H1 (cell line): ENCODE measurements at regions not wholly inside any gene's neighbourhood (a gene's known extent, or its start where the extent isn't known, plus 50 kb on each side); places are given as distances from the start of the nearest gene placed in this dataset.

ENCODE experiments used
- CTCF ChIA-PET: fragments of 300-600 bp; sonication (Branson Sonifier 250); formaldehyde crosslinking; loops from one replicate; lab custom pipeline; 2021; ENCODE audit not compliant: partially characterized antibody; lab: Charles Lee
- POLR2A ChIA-PET: fragments of 300-600 bp; sonication (Branson Sonifier 250); formaldehyde crosslinking; loops from one replicate; lab custom pipeline; 2021; ENCODE audit warnings: inconsistent platforms; ENCODE audit not compliant: partially characterized antibody; lab: Charles Lee
- DNase-seq, 2 experiments: peaks; one replicate each; pipeline versions ENCODE4 v3.0.0 to v3.0.0-alpha.2; 2010 to 2022; ENCODE audit warnings: low spot score in 2 of 2, low read depth in 1 of 2, mixed read lengths in 1 of 2
- FAIRE-seq: peaks from 2 replicates; lab custom pipeline; 2011; peaks lifted over from hg19 to GRCh38; lab: Jason Lieb, UNC
- H2AFZ ChIP-seq: 2 replicates; pipeline ENCODE4 v1.8.1; 2012; ENCODE audit warnings: low read length, inconsistent platforms
- H2AK5ac ChIP-seq: 2 replicates; pipeline ENCODE4 v1.6.1; 2013; ENCODE audit warnings: low read depth, low read length
- H2BK120ac ChIP-seq: replicated peaks from 2 replicates; pipeline ENCODE3; 2013; ENCODE audit warnings: low read depth, low read length, inconsistent platforms
- H2BK12ac ChIP-seq: 2 replicates; pipeline ENCODE4 v1.6.1; 2013; ENCODE audit warnings: low read depth, low read length
- H2BK15ac ChIP-seq: 2 replicates; pipeline ENCODE4 v1.6.1; 2013; ENCODE audit warnings: low read length
- H2BK20ac ChIP-seq: 2 replicates; pipeline ENCODE4 v1.6.1; 2013; ENCODE audit warnings: low read length
- H2BK5ac ChIP-seq: 2 replicates; pipeline ENCODE4 v1.6.1; 2013; ENCODE audit warnings: low read depth, low read length
- H3K14ac ChIP-seq: 2 replicates; pipeline ENCODE4 v1.6.1; 2013; ENCODE audit warnings: inconsistent platforms; ENCODE audit not compliant: insufficient read length
- H3K18ac ChIP-seq: 2 replicates; pipeline ENCODE4 v1.6.1; 2013; ENCODE audit warnings: low read length; ENCODE audit errors: extremely low read depth
- H3K23ac ChIP-seq: 2 replicates; pipeline ENCODE4 v1.6.1; 2013; ENCODE audit warnings: inconsistent platforms; ENCODE audit not compliant: insufficient read length
- H3K23me2 ChIP-seq: 2 replicates; pipeline ENCODE4 v1.6.1; 2013; ENCODE audit warnings: low read depth, low read length
- H3K27ac ChIP-seq: 2 replicates; pipeline ENCODE4 v1.6.1; 2011; ENCODE audit warnings: low read depth, low read length, inconsistent platforms
- H3K27me3 ChIP-seq, 4 experiments: replicated peaks in 1 of 4; 1 replicate in 1 of 4; 2 replicates in 3 of 4; pipeline versions ENCODE4 v1.6.1 to v1.8.1; 2011 to 2013; ENCODE audit warnings: low read length in 3 of 4, mild to moderate bottlenecking in 3 of 4, inconsistent platforms in 2 of 4, mixed read lengths in 2 of 4, moderate library complexity in 1 of 4; ENCODE audit not compliant: control insufficient read depth in 3 of 4, insufficient read depth in 3 of 4; ENCODE audit errors: extremely low read depth in 1 of 4
- H3K36me3 ChIP-seq, 4 experiments: 2 replicates each; pipeline versions ENCODE4 v1.6.1 to v1.8.1; 2011 to 2013; ENCODE audit warnings: mild to moderate bottlenecking in 4 of 4, low read length in 3 of 4, moderate library complexity in 2 of 4, control low read depth in 1 of 4, inconsistent platforms in 1 of 4; ENCODE audit not compliant: insufficient read depth in 4 of 4, control insufficient read depth in 2 of 4
- H3K4ac ChIP-seq: replicated peaks from 2 replicates; pipeline ENCODE3; 2013; ENCODE audit warnings: low read length, low read depth, mixed read lengths, inconsistent platforms; ENCODE audit not compliant: insufficient read length
- H3K4me1 ChIP-seq, 4 experiments: replicated peaks in 1 of 4; 1 replicate in 1 of 4; 2 replicates in 3 of 4; pipeline versions ENCODE4 v1.6.1 to v1.8.1; 2011 to 2013; ENCODE audit warnings: low read length in 3 of 4, inconsistent platforms in 2 of 4, mixed read lengths in 1 of 4; ENCODE audit not compliant: insufficient read depth in 4 of 4, control insufficient read depth in 3 of 4
- H3K4me2 ChIP-seq, 2 experiments: 2 replicates each; pipeline versions ENCODE4 v1.6.1 to v1.8.1; 2011 to 2013; ENCODE audit warnings: low read depth in 2 of 2, low read length in 2 of 2, control low read depth in 1 of 2, inconsistent platforms in 1 of 2, mild to moderate bottlenecking in 1 of 2; ENCODE audit not compliant: insufficient read depth in 1 of 2
- H3K4me3 ChIP-seq, 4 experiments: fragments of 200-600, 300-600 bp in 1 of 4; sonication (generic), shearing (Covaris generic), sonication (Bioruptor Twin) in 1 of 4; 2 replicates each; pipeline versions ENCODE4 v1.5.1 to v1.8.1; 2011 to 2016; ENCODE audit warnings: low read length in 4 of 4, low read depth in 3 of 4, control low read depth in 2 of 4, inconsistent platforms in 2 of 4, mild to moderate bottlenecking in 2 of 4, mixed read lengths in 1 of 4, moderate library complexity in 1 of 4; ENCODE audit not compliant: insufficient read depth in 2 of 4; ENCODE audit errors: extremely low read depth in 1 of 4
- H3K56ac ChIP-seq: replicated peaks from 2 replicates; pipeline ENCODE3; 2013; ENCODE audit warnings: low read depth, mild to moderate bottlenecking, mixed read lengths, low read length, inconsistent platforms; ENCODE audit not compliant: insufficient read length
- H3K79me1 ChIP-seq: 2 replicates; pipeline ENCODE4 v1.6.1; 2013; ENCODE audit warnings: low read depth, low read length, control low read depth
- H3K79me2 ChIP-seq, 2 experiments: 2 replicates each; pipeline versions ENCODE4 v1.6.1 to v1.8.1; 2012 to 2013; ENCODE audit warnings: low read length in 2 of 2, mild to moderate bottlenecking in 2 of 2, inconsistent platforms in 1 of 2; ENCODE audit not compliant: insufficient read depth in 2 of 2, control insufficient read depth in 1 of 2
- H3K9ac ChIP-seq, 4 experiments: replicated peaks in 1 of 4; 1 replicate in 1 of 4; 2 replicates in 3 of 4; pipeline versions ENCODE4 v1.6.1 to v1.8.1; 2011 to 2013; ENCODE audit warnings: low read depth in 3 of 4, low read length in 3 of 4, control low read depth in 2 of 4, mild to moderate bottlenecking in 2 of 4, moderate library complexity in 2 of 4, inconsistent platforms in 1 of 4; ENCODE audit errors: extremely low read depth in 1 of 4
- H3K9me3 ChIP-seq, 2 experiments: 2 replicates each; pipeline versions ENCODE4 v1.6.1 to v1.8.1; 2012 to 2013; ENCODE audit warnings: mild to moderate bottlenecking in 2 of 2, moderate library complexity in 2 of 2, control low read depth in 1 of 2, inconsistent platforms in 1 of 2, low read depth in 1 of 2, low read length in 1 of 2, mixed read lengths in 1 of 2; ENCODE audit not compliant: insufficient read depth in 2 of 2
- H4K20me1 ChIP-seq, 2 experiments: replicated peaks in 1 of 2; 2 replicates each; pipeline versions ENCODE3 to v1.8.1; 2011 to 2013; ENCODE audit warnings: inconsistent platforms in 2 of 2, low read length in 2 of 2, mild to moderate bottlenecking in 1 of 2; ENCODE audit not compliant: insufficient read depth in 2 of 2, control insufficient read depth in 1 of 2
- H4K5ac ChIP-seq: 2 replicates; pipeline ENCODE4 v1.6.1; 2013; ENCODE audit warnings: low read length, low read depth, mixed read lengths, inconsistent platforms; ENCODE audit not compliant: insufficient read length
- H4K8ac ChIP-seq: 2 replicates; pipeline ENCODE4 v1.8.0; 2013; ENCODE audit warnings: mild to moderate bottlenecking, moderate library complexity, low read length, inconsistent platforms; ENCODE audit not compliant: insufficient read depth; ENCODE audit errors: extremely low read depth
- H4K91ac ChIP-seq: replicated peaks from 2 replicates; pipeline ENCODE3; 2013; ENCODE audit warnings: low read length, mixed read lengths, inconsistent platforms; ENCODE audit not compliant: insufficient read length
- CEBPB ChIP-seq: IDR thresholded peaks from 2 replicates; pipeline ENCODE4 v1.6.1; 2012; ENCODE audit warnings: low read depth, low read length
- CHD2 ChIP-seq: IDR thresholded peaks from 2 replicates; pipeline ENCODE4 v1.6.1; 2012; ENCODE audit warnings: low read length, improper control_type of control experiment
- CTBP2 ChIP-seq: IDR thresholded peaks from 2 replicates; pipeline ENCODE4 v1.7.0; 2011; ENCODE audit warnings: borderline replicate concordance, mild to moderate bottlenecking, moderate library complexity, mixed read lengths, low read length; ENCODE audit not compliant: insufficient read depth, insufficient read length
- FOSL1 ChIP-seq: IDR thresholded peaks from 2 replicates; pipeline ENCODE4 v1.6.1; 2011; ENCODE audit warnings: mild to moderate bottlenecking, low read depth, low read length, moderate library complexity; ENCODE audit not compliant: insufficient read depth
- KDM1A ChIP-seq: fragments of 200-600, 300-600 bp; sonication (generic); IDR thresholded peaks from 2 replicates; pipeline ENCODE4 v1.7.1; 2016; ENCODE audit warnings: mild to moderate bottlenecking, low read length, borderline replicate concordance
- NANOG ChIP-seq: IDR thresholded peaks from 2 replicates; pipeline ENCODE4 v1.6.1; 2011; ENCODE audit warnings: low read length, low read depth, mild to moderate bottlenecking, inconsistent platforms; ENCODE audit not compliant: insufficient read depth, poor library complexity, severe bottlenecking
- RBBP5 ChIP-seq: IDR thresholded peaks from 2 replicates; pipeline ENCODE4 v1.7.1; 2012; ENCODE audit warnings: low read depth, mild to moderate bottlenecking, inconsistent platforms, low read length, moderate library complexity, borderline replicate concordance
- SP1 ChIP-seq: IDR thresholded peaks from 2 replicates; pipeline ENCODE4 v1.6.1; 2011; ENCODE audit warnings: low read depth, low read length
- SUZ12 ChIP-seq: fragments of 200-600 bp; sonication (generic); IDR thresholded peaks from 2 replicates; pipeline ENCODE4 v1.6.1; 2012; ENCODE audit warnings: mild to moderate bottlenecking, inconsistent platforms, low read length, moderate library complexity, mixed read lengths
- WGBS, 2 experiments: shearing (Covaris generic) in 1 of 2; methylation state at CpG; one replicate each; pipeline versions ENCODE4 v1.1.6 to v1.1.7; 2013 to 2015; ENCODE audit warnings: low lambda C conversion rate in 2 of 2, mixed read lengths in 2 of 2, inconsistent platforms in 1 of 2, low coverage in 1 of 2, missing lambda C conversion rate in 1 of 2; ENCODE audit not compliant: insufficient replicate concordance in 2 of 2, insufficient coverage in 1 of 2, insufficient read length in 1 of 2; ENCODE audit errors: extremely low coverage in 1 of 2, missing lambda C conversion rate in 1 of 2; 5-methylcytosine and 5-hydroxymethylcytosine counted together

DNA sequence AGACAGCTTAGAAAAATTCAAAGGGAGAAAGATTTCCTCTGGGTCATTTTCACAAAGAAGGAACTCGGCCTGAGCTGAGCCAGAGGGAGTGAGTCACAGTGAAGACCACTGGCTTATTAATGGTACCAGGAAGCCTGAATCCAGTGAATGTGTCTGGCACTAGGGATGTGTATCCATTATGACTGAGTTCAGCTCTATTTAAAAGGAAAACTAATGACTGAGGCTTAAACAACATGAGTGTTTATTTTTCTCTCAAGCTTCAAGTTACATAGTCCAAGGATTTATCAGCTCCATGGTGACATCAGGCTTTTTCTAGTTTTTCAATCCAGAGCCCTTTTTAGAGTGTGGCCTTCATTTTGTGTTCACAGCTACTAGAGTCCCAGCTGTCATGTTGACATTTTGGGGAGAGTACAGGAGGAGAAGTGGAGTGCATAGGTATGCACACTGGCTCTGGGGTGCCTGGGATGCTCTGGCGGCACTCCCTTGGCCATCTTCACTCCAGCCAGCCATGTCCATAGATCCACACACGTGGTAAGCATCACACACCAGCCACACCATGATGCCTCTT is 159.5 kb upstream of the ERCC6L2 start:
- TF ChIP-seq SUZ12 (no peak), FOSL1 (no peak), KDM1A (no peak), SP1 (no peak), CHD2 (no peak), NANOG (no peak), CTBP2 (no peak), CEBPB (no peak), RBBP5 (no peak)
- DNase-seq (no peak), FAIRE-seq (no peak)
- ChIA-PET CTCF (interaction anchor here (1.2 to 2.2 kb wide), 3 partner anchors 11 to 58 kb away, joined by 5 to 13 read pairs (median 6); no protein-coding TSS in a partner anchor), POLR2A (no interaction called here)
- Histone ChIP-seq H3K4me1 (no peaks in the 10 kb centered on the region; a peak in 1 of 7 replicates), H4K20me1 (no peaks in the 10 kb centered on the region), H3K79me2 (no peaks in the 10 kb centered on the region), H2BK12ac (no peak overlapping the region), H3K4ac (no peak overlapping the region), H3K79me1 (no peaks in the 10 kb centered on the region), H2BK5ac (no peak overlapping the region), H3K9ac (no peak overlapping the region), H3K36me3 (no peaks in the 10 kb centered on the region), H3K9me3 (no peaks in the 10 kb centered on the region; a peak in 1 of 4 replicates), H2BK15ac (no peak overlapping the region), H4K91ac (no peak overlapping the region), H2BK20ac (no peak overlapping the region), H4K8ac (no peak overlapping the region), H3K27me3 (no peaks in the 10 kb centered on the region), H2BK120ac (no peak overlapping the region), H3K23ac (no peak overlapping the region), H3K4me2 (no peak overlapping the region), H4K5ac (no peak overlapping the region), H3K14ac (no peak overlapping the region), H3K4me3 (no peak overlapping the region), H2AFZ (no peak overlapping the region), H3K27ac (no peak overlapping the region), H3K18ac (no peak overlapping the region), H3K23me2 (no peaks in the 10 kb centered on the region), H3K56ac (no peak overlapping the region), H2AK5ac (no peak overlapping the region)
- WGBS, 2 experiments = 66% methylated on average over 3 of the region's 3 CpGs; no CpG with 5 or more reads in 1 of the 2 experiments
